ENCODE measurements at regions not wholly inside any gene's neighbourhood (a gene's known extent, or its start where the extent isn't known, plus 50 kb on each side); places are given as distances from the start of the nearest gene placed in this dataset.

DNA sequence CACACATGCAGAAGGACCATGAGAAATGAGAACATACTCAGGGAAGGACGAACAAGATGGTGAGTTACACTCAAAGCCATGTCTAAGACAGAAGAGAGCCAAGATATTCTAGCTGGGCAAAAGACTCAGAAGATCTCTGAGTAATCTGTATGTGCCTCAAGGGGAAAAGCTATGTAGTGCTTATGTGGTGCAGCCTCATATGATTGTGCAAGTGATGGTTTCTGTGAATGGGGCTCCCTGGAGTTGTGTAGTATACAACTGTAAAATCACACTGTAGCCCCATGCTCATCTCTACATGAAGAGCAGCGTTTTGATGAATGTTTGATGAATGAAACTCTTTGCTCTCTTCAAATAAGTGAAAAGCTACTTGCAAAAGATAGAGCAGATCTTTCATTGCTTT lies 57.5 kb downstream of the OSR1 start:
- ATAC-seq = no peak

DNA sequence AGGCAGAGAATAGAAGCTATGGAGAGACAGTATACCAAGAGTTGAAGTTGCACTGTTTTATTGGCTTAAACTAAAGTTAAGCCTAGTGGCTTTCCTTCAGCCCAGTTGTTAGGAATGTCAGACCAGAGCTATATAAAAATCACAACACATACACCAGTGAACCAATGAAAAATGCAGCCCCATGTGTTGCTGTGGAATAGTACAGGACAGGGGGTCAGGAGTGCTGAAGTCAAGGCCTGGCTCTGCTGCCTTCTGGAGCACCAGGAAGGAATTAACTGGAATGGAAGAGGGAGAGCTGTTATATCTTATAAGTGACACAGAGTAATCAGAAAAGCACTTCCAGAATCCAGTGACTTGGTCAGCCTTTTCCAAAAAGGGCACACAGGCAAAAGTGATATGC lies 58.9 kb downstream of the OSR1 start:
- ATAC-seq = no peak

DNA sequence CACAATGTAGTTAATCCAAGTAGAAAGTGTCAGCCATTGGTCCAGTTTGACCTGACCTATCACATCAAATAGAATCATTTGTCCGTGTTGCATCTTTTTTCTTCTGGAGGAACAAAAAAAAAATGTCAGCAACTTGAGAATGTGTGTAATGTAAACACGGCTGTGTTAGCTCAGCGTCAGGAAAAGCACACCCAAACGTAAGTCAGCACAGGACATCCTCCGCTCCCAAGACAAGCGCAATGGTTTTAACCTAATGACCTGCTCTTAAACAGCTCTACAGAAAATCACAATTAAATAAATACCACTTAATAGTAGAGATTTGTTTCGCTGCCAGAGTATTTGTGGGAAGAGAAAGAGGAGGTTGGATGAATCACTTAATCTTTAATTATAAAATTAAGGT lies 59.4 kb downstream of the OSR1 start:
- ATAC-seq = no peak

DNA sequence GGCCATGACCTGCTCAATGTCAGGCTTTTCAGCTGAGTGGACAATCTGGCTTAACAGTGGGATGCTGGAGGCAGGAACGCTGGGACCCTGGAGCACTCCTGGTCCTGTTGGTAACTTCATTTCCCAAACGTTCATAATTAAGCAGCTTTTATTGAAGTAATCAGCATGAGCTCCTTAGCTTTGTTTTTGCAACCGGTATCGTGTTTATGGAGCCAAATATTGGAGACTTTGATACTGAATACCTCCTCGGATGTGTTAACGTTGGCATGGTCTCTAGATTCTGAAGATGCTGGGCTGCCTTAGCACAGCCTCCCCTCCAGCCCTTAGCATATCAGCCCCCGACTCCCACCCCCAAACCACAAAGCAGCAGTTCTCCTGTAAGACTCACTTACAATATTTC lies 60.7 kb downstream of the OSR1 start:
- no peak for ATAC-seq

DNA sequence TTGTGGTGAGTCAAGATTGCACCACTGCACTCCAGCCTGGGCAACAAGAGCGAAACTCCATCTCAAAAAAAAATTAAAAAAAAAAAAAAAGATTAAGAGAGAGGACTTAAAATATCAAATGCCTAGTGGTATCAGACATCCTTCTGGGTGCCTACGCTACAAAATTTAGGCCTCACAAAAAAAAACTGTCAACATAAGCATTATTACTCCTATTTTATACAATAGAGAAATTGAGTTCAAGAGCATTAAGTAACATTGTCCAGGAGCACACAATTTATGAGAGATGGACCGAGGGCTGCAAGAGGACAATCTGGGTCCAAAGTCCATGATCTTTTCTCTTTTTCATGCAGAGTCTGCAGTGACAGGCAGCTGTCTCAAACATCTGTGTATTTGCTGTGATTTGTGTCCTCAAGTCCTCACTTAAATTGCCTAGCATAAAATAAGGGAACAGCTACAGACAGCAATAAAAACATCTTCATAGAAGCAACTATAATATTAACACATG lies 62.4 kb downstream of the OSR1 start:
- no peak for ATAC-seq

DNA sequence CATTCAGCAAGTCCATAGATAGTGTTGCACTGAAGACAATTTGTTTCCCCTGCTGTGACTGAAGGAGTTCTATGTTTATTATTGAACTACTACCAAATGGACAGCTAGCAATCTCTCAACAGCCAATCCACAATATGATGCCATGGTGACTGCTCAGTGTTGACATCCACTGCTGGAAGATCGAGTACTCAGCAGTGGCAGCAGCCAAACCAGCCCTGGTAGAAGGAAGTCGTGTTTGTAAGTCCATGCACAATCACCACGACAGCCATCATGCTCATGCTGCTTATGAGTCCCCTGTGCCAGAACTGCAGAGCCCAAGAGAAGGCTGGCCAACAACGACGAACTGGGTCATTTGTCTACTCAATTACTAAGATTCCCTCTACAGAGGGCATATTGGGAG lies 66.4 kb downstream of the OSR1 start:
- no peak for ATAC-seq

DNA sequence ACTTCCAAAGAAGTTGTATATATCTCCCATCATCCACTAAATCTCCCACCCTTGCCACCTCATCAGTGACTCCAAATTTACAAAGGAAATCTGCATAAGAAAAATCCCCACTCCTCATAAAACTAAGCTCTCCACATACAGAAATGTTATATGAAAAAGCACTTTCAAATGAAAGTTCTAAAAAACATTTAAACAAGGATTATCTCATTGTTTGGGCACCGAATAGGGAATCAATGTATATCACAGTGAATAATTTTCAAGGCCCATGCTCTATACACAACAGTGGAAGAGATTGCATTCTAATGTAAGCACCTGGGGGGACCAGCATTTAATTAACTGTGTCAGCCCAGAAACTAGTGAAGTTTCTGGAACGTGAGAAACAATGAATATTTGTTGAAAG lies 70.1 kb downstream of the OSR1 start:
- ATAC-seq = no peak

DNA sequence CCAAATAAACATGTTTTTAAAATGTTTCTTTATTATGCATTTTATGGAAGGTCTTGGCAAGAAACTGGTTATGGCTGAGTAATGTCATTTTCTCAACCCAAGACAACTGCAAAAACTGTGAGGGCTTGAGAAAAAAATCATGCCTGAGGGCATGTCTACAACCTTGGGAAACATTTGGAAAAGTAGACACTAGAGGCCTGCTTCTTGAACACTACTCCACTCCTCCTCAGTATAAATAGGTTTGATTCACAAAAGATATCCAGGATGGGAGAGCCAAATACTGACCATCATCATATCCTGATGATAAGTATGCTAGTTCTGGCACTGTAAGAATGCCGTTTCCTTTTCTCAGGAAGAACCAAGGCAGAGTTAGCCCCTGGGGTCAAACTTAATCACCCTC lies 71.1 kb downstream of the OSR1 start:
- no peak for ATAC-seq

DNA sequence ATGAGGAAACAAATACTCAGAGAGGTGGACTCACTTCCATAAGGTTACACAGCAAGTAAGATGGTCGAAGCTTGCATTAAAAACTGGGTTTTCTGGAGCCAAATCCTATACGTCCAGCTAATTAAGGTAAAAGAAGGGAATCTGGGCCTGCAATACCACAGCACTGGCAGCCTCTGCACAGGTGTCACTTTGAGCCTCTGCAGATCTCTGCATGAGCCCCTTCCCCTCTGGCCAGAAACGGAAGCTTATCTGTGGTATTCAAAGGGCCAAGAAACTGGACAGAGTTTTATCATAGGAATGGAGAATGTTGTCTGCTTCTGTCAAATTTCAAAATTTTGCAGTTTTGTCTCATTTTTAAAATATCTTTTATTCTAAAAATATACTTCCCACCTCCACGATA lies 76.1 kb downstream of the OSR1 start:
- ATAC-seq = no peak

DNA sequence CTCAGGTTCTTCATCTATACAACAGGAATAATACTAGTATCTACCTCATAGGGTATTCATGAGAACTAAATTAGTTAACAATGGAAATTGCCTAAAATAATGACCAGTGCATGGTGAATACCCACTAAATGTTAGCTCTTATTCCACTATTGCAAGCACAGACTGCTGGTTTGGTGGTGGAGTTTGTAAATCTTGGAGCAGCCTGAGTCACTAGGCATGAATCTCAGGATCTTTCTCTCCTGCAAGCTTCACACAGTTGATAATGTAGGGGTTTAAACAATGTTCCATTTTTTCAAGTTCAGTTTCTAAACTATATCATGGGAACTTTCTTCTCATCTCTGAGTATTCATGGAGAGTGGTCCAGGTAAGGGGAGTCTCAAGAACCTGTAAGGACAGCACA lies 84.0 kb downstream of the OSR1 start:
- ATAC-seq = no peak

DNA sequence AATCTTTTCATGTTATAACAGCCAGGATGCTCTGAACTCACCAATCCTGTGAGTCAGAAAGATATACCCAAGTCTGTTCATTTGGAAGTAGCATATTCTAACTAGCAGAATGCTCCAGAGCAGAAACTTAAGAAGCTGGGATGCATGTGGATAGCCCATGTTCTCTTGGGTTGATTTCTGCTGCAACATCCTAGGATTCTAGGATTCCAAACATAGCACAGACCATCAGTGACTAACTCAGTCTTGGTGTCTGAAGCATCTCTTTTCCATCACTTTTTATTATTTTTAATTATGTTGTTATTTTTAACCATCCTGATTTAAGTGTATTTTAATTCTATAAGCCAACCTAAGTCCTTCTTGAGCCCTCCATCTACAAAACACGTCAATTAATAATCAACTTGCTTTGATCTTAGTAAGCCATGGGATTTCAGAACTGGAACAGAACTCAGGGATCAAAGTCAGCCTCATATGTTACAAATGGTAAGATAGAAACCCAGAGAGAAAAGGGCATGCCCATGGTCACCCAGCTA lies 85.4 kb downstream of the OSR1 start:
- no peak for ATAC-seq

DNA sequence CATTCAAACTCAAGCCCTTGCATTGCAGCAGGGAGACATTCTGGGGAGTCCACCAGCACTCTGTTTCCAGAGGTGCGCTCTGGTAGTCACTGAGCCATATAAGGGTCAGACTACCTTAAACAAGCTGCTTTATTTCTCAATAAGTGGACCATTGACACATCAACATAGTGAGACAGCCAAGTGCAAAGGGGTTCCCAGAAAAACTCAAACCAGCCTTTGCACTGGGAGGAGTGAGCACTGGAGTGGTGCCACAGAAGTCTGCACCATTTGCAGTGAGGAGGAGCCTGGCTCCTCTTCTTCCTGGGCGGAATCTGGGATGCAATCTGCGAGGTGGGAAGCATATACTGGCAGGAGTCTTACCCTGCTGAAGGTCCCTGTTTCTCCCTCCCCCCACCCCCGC lies 86.4 kb downstream of the OSR1 start:
- ATAC-seq = no peak

DNA sequence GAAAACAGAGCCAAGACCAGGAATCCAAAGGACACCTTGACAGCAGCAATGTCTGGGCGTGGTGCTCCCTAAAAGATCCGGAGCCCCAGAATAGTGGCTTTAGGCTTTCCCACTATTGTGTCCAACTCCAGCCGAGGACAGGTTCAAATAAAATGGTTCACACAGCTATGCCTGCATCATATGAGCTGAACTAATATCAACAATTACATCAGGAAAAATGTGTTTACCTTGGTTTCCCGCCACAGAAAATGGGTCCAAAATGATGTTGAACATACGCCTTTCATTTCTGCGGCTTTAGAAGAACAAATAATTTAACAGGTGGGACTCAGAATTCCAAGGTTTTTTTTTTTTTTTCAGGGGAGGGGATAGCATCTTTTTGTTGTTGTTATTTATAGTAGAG lies 93.6 kb downstream of the OSR1 start:
- ATAC-seq = no peak

DNA sequence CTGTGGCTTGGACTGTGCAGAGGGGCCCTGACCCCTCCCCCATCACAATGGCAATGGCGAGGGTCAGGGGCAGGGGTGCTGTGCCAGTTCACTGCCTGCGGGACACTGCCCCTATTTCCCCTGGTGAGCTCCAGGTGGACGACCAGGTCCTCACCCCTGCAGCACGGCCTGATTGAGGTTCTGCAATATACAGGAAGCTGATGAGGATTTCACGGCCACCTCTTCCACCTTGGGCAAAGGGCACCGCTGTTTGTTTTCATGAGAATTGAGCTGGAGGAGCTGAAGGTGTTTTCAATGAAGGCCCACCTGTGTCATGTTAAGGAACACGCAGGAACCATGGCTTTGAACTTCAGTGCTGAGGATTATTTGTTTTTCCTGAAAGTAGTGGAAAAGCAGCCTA lies 96.3 kb downstream of the OSR1 start:
- no peak for ATAC-seq

DNA sequence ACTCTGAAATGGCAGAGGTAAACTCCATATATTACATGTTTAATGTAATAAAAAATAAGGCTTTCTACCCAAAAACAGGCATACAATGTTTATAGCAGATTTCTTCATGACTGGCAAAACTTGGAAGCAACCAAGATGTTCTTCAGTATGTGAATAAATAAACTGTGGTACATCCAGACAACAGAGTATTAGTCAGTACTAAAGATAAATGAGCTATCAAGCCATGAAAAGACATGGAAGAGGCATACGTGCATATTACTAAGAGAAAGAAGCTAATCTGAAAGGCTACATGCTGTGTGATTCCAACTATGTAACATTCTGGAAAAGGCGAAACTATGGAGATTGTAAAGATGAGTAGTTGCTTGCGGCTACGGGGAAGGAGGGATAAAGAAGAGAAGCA lies 97.4 kb downstream of the OSR1 start:
- no peak for ATAC-seq

DNA sequence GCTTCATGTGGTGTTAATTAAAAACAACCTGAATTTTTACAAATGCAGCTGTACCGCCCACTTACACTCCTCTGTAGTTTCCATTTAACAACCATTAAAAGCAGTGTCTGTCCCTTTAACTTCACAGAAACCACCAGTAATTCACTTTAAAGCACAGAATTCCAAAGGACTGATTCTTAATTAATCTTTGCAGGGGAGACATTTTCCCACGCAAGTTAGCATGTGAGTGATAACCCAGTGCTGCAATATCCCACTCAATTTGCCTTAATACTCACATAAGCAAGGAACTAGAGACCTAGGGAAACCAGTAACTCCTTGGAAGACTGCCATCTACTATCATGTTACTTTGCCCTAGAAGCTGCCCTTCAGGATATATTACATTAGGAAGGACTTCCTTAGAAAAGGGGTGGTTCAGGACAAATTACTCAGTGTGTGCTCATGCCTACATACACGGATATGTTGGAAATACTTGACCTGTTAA lies 102.3 kb downstream of the OSR1 start:
- no peak for ATAC-seq

DNA sequence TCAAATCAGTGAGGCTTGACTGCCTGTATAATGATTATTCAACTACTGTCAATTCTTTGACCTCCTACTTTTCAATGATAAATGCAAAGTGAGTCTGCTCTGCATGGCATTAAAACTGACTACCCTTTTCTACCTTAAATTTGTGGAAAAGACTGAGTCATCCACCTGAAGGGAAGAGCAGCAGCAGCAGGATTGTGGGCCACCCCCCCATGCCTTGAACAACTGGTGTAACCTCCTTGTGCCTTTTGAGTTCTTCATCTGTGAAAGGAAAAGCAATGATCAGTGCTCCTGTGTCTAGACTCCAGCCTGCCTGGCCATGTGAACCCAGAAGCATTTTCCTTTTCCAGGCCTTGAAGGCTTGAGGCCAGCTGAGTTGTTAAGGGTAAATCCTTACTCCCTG lies 102.9 kb downstream of the OSR1 start:
- ATAC-seq = no peak

DNA sequence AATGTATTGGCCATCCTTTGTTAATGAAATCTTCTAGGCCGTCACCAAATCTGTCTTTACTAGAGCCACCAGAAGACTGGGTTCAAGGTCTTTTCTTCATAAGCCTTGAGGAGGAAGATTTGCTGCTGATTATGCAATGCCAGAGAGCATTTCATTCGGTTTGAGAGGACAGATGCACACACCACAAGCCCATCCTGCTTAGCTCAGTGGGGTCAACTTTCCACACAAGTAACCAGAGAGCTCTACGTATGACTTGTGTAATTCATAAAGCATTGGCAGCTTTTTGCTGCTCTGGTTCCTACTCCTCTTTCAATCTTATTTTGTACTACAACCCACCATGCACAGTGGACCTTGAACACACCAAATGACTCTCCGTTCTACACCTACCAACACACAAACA lies 106.9 kb downstream of the OSR1 start:
- no peak for ATAC-seq

DNA sequence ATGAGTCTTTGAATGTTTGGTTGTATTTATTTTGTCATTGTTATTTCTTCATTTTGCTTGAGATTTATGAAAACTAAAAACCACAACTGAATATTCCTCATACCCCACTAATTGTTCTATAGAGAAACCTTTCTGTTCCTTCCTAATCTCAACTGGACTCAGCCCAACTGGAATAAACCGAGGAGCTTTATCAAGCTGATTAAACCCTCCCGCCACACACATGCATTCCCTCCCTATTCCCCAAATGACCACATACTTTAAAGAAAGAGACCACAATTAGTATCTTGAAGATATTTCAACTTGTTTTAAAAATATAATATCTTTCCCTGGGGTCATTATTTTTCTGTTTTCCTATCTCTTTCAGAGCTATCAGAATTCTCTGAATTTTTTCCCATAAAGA lies 107.5 kb downstream of the OSR1 start:
- no peak for ATAC-seq

DNA sequence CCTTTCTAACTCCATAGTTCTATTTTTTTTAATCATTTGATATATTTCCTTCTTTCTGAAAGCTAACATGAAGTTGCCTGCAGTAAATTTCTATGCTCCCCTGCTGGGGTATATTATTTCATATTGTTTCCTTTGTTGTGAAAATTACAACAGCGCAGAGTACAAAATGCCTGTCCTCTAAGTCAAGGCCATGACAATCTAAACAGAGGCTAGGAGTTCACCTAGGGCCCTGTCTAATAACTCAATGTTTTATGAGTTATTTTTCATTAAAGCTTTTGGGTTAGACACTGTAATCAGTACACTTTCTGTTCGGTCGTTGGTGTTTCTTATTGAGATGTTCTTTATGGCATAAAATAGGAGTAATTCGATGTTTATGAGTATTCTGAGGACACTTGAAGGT lies 111.2 kb downstream of the OSR1 start:
- no peak for ATAC-seq

DNA sequence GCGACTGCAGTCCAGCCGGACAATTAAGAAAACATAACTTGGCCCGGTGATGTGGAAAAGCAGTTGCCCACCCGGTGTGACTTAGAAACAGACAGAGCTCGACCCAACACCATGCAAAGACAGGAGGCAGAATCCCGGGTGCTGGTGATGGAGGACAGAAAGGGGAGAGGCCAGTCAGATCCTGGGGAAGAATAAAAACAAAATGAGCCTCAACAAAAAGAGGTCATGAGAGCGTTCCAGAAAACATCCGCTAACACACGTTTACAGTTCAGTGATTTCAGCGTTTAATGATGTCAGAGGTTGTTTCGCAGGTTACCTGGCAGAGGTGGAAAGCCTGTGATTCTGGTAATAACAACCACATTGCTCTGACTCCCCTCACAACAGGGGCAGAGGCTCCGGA lies 111.9 kb downstream of the OSR1 start:
- ATAC-seq = no peak

DNA sequence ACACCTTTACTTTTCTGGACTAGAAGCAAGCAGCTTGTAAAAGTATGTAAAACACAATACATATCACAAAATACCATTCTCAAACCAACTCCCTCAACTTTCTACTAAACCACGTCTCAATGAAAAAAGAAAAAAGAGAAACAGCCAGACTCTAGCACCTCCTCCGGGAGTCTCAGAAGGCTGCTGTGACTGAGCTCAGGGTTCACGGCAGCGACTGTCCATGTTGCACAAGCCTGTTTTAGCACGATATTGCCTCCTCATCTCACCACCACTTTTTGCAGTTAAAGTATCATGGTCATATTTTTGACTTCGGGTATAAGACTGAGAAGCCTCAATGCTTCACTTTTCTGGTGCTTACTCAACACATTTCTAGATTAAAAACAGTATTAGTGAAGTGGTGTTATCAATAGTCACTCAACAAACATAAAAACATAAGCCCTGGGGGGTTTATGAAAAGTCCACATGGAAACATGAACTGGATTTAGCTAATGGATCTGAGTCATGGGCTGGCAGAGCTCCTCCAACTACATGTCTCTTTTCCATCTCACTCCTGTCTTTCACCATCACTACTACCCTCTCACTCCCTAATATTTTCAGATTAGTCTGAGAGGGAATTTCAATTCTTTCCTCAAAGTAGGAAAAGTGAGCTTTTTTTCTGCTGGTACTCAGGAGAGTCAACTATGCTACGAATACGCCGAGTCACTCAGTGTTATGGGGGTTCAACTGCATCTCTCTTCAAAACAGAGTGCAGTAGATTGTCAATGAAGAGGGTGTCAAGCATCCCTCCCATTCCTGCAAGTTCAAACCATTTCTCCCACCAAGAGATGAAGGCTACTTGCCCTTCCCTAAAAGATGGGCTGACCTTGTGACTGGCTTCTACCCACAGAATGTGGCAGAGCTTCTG lies 113.7 kb downstream of the OSR1 start:
- no peak for ATAC-seq

DNA sequence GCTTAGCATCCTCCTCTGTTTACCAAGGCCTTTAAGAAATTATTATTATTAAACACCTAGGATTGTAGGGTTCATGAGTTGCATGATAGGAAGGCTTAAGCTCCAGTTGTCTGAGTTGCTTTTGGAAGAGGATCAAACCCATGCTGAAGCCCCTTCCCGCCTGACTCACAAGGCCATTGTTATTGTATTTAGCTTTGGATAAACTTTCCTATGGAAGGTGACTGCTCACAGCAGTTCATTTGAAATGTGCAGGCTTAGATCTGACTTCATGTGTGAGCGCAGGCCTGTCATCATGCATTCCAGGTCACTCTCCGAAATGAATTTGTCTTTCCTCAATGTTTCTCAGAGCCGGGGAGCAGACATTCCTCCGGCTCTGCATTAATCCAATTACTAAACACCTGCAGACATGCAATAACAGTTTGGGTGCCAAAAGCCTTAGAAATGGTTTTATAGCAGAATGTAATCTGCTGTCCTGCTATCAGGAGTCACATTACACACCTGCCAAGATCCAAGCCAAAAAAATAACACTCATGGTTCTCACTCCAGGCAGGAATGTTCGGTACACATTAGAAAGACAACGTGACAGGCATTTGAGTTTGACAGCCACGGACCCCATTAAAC lies 119.9 kb downstream of the OSR1 start:
- no peak for ATAC-seq

DNA sequence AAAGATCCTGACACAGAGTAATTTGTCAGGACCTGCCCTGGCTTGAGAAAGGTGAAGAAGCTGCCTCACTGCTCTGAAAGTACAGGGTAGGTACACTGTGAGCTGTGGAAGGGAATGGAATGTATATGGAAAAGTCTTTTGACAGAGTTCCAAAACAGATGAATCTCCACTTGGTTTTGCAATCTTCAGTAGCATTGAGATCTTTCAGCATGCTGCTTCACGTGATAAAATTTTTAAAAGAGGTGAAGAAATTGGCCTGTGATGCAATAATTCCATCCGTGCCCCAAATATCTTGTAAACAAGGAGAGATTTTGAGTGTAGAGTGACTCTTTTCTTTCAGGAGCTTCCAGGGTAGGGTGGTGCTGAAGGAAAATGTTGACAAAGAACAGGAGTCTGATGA lies 123.1 kb downstream of the OSR1 start:
- ATAC-seq = no peak

Measured in activated CD4-positive, CD25-positive, alpha-beta regulatory T cell treated with anti-CD3 and anti-CD28 coated beads, Interleukin-2, amount 50 U/mL, for 24 hours (primary cell).